GM12864 (cell line): ENCODE measurements at regions not wholly inside any gene's neighbourhood (a gene's known extent, or its start where the extent isn't known, plus 50 kb on each side); places are given as distances from the start of the nearest gene placed in this dataset.

Experiments used
- DNase-seq: peaks from one replicate; pipeline ENCODE4 v3.0.0-alpha.2; 2011; ENCODE audit warnings: low read depth
- H3K4me3 ChIP-seq: 2 replicates; pipeline ENCODE4 v1.5.1; 2011; ENCODE audit warnings: mild to moderate bottlenecking, low read depth, low read length, control low read depth
- TF ChIP-seq, protein P1 (sequence below): IDR thresholded peaks from 2 replicates; pipeline ENCODE4 v1.5.1; 2011; ENCODE audit warnings: low read depth, mild to moderate bottlenecking, moderate library complexity, low read length, control low read depth, inconsistent platforms; ENCODE audit errors: missing control alignments

- H3K4me3 ChIP-seq: no peak overlapping the region
- no peak for DNase-seq
- TF ChIP-seq, protein P1, sequence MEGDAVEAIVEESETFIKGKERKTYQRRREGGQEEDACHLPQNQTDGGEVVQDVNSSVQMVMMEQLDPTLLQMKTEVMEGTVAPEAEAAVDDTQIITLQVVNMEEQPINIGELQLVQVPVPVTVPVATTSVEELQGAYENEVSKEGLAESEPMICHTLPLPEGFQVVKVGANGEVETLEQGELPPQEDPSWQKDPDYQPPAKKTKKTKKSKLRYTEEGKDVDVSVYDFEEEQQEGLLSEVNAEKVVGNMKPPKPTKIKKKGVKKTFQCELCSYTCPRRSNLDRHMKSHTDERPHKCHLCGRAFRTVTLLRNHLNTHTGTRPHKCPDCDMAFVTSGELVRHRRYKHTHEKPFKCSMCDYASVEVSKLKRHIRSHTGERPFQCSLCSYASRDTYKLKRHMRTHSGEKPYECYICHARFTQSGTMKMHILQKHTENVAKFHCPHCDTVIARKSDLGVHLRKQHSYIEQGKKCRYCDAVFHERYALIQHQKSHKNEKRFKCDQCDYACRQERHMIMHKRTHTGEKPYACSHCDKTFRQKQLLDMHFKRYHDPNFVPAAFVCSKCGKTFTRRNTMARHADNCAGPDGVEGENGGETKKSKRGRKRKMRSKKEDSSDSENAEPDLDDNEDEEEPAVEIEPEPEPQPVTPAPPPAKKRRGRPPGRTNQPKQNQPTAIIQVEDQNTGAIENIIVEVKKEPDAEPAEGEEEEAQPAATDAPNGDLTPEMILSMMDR: no peak
Observed at GRCh38 chr6:9057937-9058336, 622.6 kb upstream of the SLC35B3 start.

GRCh38 chr6:9056556-9056955, 621.2 kb upstream of the SLC35B3 start:
- TF ChIP-seq, protein P1: no peak
- no peak overlapping the region for H3K4me3 ChIP-seq
- DNase-seq: no peak

GRCh38 chr6:9044426-9044825, 609.1 kb upstream of the SLC35B3 start:
- DNase-seq: no peak
- H3K4me3 ChIP-seq: no peak overlapping the region
- TF ChIP-seq, protein P1: no peak

GRCh38 chr6:9040718-9041117, 605.4 kb upstream of the SLC35B3 start:
- TF ChIP-seq, protein P1: no peak
- no peak for DNase-seq
- H3K4me3 ChIP-seq: no peak overlapping the region

DNA sequence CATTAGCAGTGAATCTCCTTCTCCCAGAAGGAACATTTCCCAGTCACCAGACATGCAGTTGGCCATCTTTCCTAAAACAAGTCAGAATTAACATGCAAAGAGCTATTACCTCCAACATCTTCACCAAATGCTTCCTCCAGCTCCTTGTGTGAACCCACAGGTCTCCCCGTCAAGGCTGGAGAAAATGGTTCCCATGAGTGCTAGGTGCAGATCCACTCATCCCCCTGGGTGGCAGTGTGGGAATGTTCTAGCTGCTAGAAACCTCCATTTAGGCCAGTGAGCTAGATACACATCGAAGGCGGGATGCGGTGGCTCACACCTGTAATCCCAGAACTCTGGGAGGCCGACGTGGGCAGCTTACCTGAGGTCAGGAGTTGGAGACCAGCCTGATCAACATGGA, 603.9 kb upstream of the SLC35B3 start:
- H3K4me3 ChIP-seq: no peak overlapping the region
- DNase-seq: no peak
- TF ChIP-seq, protein P1: no peak

GRCh38 chr6:9028086-9028485, 592.7 kb upstream of the SLC35B3 start:
- no peak overlapping the region for H3K4me3 ChIP-seq
- TF ChIP-seq, protein P1: no peak
- no peak for DNase-seq

DNA sequence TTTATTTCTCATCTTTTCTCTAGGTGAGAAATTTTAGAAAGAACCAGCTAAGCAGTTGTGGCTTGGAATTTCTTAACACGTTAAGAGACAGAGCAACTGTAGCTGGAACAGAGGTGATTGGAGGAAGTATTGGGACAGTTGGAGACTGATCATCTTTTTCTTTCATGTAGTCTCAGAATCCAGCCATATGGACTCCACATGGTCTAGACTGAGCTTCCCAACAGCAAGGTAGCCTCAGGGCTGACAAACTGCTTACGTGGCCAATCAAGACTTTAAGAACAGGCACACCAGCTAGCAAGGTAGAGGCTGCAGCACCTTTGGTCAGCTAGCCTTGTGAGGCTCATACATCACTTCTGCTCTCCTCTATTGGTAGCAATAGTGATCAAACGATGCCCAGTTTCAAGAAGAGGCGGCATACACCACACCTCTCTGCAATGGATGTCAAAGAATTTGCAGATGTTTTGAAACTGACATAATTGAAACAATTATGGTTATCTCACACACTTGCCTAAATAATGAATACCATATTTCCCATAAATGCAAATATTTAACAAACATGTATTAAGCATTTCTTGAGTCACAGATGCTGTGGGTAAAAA, 590.5 kb upstream of the SLC35B3 start:
- H3K4me3 ChIP-seq: no peak overlapping the region
- no peak for DNase-seq
- TF ChIP-seq, protein P1: no peak
